GM19240 (cell line): ENCODE measurements at regions not wholly inside any gene's neighbourhood (a gene's known extent, or its start where the extent isn't known, plus 50 kb on each side); places are given as distances from the start of the nearest gene placed in this dataset.
"Not testable (repeated sequence)": the region's sequence is repeated elsewhere in the genome, so short reads cannot be mapped to it uniquely, and the experiment has no call there.

Experiments
- DNase-seq: peaks from one replicate; pipeline ENCODE4 v3.0.0; 2011; ENCODE audit warnings: low spot score; ENCODE audit not compliant: insufficient read length

DNA sequence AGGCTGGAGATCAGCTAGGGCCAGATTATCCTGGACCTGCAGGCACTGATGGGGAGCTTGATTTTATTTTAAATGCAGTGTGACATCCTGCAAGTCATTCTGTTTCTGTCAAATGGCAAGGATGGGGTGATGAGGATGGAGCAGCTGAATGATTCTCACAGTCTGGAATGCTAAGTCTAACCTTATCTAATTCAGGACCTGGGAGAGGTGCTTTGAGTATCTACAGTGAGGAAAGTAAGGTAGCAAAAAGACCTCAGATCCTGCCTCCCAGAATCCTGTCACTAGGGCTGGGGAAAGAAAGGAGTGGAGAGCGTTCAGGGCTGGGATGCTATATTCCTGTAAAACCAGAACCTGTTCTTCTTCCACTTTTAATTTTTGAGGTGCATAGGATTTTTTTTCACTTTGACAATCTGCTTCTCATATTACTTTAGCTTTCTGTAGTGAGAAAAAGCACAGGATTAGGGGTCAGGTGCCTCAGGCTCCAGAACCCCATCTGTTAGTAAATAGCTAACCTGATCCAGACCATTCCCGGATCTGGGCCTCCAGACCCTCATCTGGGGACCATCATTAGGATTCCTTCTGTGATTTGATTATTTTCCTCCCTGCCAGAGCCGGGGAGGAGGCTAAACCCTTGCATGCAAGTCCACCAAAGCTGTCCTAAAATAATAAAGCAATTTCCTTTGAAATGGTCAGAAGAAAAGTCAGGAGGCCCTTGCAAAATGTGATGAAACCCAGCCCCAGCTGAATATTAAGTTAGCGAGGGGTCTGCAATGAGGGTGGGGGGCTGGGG is 54.7 kb downstream of the ASCL1 start:
- no peak for DNase-seq

DNA sequence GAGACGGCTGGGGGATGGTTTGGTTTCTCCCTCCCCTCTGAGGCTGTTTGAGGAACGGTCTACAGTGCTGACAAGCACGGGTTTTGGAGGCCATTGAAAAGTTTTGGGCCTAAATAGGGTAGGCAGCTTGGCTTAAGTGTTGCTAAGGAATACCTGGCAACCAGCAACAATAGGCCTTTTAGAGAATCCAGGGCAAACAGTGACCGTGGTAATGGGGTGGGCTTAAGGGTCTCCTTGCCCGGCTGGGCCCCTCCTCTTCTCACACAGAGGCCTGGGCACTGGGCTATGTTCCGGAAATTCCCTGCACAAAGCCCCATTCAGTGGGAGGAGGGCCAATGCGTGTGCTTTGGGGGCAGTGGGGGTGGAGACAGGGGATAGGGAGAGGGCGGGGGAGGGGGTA is 55.4 kb downstream of the ASCL1 start:
- DNase-seq = no peak

DNA sequence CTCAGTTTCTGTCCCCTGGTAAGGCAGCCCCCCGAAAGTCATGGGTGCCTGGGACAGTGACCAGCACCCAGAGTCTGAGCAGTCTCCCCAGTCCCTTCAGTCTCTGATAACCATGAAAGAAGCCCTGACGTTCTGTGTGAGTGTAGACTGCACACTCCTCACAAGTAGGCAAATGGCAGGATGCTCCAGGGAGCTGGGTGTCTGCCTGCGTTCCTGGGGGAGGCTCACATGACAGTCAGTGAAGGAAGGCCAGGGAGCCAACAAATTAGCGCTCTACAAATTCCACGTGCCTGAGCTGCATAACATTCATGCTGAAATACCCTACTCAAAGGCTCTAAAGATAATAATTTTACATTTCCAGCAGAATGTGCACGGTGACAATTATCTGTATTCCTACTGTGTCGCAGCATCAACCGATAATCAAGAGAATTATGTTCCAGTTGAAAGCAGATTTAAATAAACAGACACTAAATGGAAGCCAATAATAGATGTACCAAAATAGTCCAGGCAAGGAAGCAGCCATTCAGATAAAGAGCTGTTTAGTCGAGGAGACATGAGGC is 56.3 kb downstream of the ASCL1 start:
- no peak for DNase-seq

DNA sequence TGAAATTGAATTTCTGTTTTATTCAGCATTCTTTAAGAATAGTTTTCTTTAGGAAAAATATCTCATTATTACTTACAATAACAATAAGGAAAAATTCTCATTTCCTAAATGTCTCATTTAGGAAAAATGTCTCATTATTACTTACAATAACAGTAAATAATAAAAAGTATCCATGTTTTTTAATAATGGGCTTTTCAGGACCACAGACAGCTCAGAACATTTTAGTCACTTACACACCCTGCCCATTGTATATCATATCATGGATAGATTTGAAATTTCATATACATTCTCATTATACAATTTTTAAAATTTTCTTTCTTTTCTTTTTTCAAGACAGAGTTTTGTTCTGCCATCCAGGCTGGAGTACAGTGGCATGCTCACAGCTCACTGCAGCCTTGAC is 58.9 kb downstream of the ASCL1 start:
- DNase-seq = no peak

DNA sequence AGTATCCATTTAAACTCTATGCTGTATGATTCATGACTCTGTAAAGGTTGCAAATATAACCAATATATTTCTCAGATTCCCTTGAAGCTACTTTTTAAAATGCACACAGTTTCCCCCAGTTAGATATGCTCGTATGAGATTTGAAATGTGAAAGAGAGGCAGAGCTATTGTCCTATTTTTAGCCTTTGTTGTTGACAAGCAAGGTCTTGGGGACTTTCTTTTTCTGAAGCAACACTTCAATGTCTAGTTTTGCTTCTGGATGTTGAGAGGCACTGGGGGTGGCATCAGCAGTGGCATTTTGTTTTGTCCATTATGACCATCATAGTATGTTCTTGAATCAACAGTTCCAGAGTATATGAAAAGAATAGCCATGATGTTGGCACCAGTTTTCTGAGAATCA is 63.4 kb downstream of the ASCL1 start:
- DNase-seq = no peak

DNA sequence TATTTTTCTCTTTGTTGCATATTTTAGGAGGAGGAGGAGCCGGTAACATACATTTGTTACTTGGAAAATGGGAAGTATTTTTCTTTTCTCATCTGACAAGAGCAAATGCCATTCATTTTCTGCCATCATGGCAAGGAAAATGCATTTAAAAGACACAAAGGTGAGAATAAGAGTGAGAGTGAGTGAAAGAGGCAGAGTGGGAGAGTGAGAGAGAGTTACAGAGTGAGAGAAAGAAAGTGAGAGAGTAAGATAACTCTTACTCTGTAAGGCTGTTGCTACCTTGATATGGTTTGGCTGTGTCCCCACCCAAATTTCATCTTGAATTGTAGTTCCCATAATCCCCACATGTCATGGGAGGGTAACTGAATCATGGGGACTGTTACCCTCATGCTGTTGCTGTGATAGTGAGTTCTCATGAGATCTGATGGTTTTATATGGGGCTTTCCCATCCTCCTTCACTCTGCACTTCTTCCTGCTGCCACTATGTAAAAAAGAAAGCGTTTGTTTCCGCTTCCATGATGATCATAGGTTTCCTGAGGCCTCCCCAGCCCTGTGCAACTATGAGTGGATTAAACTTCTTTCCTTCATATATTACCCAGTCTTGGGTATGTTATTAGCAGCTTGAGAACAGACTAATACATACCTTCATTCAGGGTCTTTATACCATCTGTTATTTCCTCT is 64.2 kb downstream of the ASCL1 start:
- DNase-seq = no peak

DNA sequence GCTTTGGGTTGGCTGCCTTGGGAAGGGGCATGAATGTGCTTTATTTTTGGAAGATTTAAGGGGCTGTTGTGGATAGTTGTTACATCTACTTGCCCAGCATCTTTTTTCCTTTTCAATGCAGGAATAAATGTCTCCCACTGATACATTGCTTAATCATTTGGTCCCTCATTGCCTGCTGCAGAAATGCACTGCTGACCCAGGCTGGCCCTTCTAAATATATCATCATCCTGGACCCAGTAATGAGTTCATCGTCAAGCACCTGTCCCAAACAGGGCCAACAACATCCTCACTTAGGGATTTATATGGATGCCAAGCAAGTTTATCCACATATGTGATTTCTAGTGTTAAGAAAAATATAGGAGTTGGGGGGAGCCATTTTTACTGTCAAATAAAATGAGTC is 67.2 kb downstream of the ASCL1 start:
- no peak for DNase-seq

DNA sequence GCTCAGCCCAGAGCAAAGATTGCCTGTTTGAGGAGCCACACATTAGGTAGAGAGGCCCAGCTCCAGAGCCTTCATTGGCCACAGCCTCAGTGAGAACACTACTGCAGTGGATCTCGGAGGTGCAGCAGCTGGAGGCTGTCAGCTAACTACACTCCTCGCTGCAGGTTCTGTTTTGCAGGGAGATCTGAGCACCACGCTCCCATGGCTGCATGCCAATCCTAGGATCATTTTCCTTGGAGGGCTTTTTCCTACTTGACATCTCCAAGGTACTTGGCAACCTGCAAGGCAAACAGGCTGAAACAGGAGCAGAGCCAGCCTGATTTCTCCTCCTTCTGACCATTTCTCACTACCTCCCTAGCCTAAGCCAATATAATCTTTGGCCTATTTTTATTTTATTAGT is 69.2 kb downstream of the ASCL1 start:
- not testable (repeated sequence) for DNase-seq

DNA sequence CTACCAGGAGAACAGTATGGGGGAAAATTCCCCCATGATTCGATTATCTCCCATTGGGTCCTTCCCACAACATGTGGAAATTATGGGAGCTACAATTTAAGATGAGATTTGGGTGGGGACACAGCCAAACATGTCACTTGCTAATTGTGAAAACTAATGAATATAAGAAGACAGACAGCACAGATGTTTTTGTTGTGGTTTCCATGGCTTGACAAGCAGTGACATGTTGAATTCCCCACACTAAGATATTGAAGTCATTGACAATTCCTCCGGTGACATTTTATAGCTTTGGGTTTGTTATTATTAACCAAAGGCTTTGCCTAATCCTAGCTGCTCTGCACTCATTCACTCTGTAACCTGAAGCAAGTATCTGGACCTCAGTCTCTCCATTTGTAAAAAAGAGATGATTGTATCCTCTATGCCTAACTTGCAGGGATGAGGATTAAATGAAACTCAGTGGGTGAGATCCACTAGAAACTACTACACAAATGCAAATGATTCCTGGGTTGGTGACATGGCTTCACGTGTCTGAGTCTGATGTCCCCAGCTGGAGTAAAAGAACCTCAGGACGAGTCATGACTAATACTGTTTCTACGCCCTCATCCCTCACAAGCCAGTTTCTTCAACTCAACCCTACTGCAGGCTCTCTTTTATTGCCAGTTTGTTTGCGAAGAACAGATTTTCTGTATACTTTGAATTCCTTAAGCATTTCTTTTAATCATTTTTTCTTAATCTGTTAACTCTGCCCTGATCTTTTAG is 71.6 kb downstream of the ASCL1 start:
- no peak for DNase-seq

DNA sequence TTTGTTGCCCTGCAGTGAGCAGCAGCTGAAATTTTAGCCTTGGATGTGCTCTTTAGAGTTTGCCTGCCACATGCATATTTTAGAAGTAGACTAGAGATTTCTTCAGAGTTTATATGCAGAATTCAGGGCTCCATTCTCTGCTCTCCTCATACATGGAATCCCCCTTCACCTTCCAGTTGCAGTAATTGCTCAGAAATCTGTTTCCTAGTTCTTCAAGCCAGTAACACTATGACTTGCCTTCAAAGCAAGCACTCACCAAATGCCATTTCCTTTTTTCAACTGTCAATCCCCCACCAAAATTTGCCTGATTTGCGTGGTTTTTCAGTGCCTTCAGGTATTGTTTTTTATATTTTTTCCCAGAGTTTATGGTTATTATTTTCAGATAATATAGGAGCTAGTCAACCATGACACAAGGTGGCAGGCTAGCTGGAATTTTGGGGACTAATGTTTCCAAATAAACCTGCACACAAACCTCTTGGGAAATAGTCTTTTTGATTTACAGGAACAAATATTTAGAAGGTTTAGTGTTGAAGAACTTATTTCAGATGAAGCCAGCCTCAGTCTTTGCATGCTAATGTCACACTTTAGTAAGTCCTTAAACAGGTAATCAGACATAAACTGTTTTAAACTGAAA is 79.2 kb downstream of the ASCL1 start:
- no peak for DNase-seq

DNA sequence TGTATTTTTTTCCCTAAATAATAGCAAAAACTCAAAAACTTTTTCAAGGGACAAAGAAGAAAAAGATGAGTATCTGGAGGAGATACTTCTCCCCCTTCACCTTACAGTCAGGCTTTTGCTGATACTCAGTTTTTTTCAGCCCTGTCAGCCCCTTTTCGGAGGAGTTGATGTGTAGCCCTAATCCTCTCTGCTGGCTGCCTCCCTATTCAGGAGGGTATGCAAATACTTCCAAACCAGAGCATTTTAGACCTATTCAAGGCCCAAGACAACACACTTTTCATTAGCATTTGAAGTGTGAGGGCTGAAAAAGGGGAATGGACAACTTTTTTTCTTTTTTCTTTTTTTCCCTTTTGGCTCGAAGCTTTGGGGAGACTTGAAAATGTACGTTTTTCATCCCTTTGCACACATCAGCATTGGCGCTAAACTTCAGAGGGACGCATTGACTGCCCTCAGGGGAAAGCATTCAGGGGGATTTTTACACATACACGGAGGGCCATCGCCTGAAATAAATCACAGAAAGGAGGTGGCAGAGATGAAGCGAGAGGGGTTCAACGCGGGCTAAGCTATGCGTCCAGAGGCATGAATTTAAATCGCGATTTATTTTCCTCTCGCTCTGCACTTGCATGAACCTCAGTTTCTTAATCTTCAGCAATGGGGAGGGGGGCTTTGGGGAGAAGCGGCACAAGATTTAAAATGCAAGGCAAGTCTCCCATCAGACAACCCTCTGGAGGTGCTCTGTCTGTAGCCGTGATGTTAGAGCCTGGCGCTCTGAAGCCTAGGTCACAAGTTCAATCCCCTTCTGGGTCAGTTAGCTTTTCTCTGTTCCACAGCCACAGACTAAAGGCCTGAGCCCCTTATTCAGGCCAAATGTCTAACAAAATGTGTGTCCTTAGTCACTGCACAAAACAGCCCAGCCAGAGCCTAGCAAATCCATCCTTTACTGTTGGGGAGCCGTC is 86.3 kb downstream of the ASCL1 start:
- DNase-seq = no peak

DNA sequence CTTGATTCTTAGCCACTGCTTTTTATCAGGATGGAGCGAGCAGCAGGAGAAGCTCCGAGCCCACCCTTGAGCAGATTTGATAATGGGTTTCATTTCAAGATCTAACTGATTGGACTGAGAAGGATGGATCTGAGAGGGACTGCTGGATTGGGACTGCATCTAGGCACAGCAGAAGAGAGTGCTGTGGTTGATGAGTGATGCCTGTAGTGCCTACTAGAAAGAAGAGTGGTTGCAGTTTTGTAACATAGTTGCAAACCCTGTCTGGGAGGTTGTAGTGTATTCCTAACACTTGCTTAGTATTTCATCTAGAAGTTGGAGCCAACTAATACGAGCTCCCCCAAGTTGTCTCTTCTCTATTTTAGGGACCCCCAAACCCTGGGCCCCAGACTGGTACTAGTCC is 88.7 kb downstream of the ASCL1 start:
- no peak for DNase-seq

DNA sequence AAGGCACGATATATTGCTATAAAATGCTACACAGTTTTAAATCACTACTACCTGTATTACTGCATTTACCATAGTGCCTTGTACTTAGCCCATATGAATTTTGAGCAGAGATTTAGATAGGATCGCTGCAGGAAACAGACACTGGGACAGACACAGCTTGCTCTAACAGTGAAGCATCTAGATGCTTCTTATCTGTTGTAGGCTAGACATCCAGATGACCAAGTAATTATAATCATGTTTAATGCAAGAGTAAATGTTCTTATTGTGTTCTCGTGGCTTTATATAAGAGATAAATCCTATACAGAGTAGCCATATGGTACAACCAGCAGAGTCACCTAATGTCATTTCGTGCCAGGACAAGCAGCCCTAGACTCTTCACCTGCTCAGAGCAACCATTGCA is 92.8 kb downstream of the ASCL1 start:
- DNase-seq = no peak

DNA sequence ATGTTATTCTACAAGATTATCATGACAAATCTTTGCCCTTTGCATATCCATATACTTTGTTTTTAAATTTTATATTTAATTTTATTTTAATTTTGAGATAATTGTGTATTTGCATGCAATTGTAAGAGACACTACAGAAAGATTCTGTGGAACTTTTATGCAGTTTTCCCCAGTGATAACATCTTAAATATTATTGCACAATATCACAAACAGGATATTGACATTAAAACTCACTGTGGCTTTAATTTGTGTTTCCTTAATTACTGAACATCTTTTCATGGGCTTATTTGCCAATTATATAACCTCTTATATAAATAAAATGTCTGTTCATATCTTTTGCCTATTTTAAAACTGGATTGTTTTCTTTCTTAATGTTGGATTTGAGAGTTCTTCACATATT is 95.6 kb downstream of the ASCL1 start:
- no peak for DNase-seq

DNA sequence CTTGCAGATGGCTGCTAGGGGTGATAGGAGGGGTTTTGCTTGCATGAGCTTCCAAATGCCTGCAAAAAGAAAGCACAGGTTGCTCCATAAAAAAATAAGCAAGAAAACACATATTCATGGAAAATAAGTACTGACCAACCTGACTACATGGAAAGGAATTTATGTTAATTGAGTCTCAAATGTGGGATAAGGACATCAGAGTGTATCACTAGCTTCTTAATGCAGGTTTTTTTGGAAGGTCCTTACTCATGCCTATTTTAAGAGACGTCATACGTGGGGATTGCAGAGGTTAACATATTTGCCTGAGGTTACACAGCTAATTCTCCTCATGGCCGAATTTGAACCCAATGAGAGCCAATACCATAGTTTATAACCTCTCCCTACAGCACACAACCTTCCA is 116.2 kb downstream of the ASCL1 start:
- no peak for DNase-seq

DNA sequence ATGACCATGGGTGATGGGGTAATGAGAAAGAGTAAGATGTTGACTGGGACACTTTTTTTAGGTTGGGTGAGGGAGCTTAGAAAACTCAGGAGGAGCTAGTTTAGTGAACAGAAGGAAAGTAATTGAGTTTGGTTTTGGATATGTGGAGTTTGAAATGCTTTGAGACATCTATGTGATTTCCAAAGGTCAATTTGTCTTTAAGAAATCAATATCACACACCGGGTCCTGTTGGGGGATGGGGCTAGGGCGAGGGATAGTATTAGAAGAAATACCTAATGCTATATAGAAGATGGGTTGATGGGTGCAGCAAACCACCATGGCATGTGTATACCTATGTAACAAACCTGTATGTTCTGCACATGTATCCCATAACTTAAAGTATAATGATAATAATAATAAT is 118.4 kb downstream of the ASCL1 start:
- DNase-seq = no peak

DNA sequence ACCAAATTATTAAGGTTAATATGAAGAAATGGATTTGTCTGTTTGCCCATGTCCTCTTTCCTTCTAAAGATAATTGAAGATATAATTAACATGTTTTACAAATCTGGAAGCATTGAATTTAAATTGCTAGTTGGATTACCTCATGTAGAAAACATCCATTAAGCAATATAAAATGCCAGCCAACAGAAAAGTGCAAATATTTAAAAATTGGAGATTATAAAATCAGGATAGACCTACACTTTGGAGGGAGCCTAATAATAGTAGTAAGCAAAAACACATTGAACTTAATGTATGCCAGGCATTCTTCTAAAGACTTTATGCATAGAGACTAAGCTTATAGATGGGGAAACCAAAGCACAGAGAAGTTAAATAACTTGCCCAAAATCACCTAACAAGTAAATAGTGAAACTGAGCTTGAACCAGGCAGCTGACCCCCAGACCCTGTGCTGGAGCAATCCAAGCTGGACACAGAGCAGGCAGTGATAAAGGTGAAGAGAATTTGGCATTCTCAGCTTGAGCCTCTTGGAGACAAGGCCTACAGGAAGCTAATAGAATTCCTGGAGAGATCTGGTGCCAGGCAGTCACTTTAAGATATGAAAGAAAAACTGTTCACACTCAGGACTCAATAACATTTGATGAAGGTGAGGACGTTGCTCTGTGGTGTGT is 119.8 kb downstream of the ASCL1 start:
- no peak for DNase-seq

DNA sequence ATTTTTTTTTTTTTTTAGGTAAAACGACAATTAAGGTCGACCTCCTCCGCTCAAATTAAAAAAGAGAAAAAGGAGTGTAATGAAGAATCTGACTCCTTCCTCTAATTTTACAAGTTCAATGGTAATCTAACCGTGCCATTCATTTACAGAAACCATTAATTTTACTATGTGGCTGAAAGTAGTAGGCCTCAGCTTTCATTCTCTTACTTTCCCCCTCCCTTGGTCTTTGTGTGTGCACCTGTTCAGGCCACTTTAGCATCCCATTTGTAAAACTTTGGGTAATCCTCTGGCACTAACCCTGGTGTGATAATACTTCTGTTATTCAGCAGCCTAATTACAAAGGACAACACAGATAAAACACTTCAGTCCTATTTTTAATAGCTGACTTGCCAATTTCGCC is 128.1 kb downstream of the ASCL1 start:
- DNase-seq = no peak

DNA sequence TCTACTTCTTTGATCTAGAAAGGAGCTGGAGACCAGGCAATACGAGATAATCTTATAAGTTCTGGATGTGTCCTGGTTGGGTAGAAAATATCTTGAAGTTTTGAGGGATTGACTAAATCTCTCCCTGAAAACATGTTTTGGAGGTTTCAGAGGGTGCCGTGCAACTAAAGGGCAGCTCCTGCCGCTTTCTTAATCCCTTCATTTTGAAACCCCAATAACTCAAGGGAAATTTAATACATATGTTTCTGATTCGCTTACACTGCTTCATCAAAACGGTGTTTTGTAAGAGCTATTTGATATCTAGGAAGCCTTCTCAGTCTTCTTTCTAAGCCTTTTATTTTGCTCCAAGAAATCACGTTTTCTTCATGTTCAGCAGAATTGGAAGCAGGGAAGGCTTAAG is 129.0 kb downstream of the ASCL1 start:
- DNase-seq = no peak

DNA sequence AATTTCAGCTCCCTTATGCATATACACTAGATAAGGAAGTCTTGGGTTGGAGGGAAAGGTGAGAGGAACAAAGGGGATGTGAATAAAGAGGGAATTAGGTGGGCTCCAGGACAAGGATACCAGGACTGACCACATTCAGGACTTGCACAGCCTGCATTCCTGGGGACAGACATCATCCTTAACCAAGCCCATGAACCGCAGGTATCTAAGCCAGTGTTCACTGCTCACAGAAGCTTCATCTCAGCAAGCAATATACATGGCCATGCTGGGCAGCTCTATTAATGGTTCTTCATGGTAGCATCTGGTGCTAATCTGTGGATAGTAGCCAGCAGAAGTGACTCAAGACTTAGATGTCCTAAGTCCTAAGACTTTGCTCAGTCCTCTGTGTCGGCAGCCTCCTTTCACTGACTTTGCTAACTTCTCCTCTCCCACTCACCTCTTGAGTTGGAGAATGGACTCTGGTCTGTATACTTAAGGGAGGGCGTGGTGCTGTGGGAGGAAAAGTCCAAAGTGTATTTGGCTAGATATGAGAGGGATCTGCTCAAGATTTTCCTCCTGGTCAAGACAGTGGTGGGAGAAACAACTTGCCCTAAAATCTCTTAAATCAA is 136.1 kb downstream of the ASCL1 start:
- no peak for DNase-seq
